Body of pancreas (tissue), 4 donors: ENCODE measurements at regions not wholly inside any gene's neighbourhood (a gene's known extent, or its start where the extent isn't known, plus 50 kb on each side); places are given as distances from the start of the nearest gene placed in this dataset.

Experiments used
- POLR2A ChIP-seq, 3 donors: fragments of 450-650 bp; IDR thresholded peaks; one replicate each; pipeline ENCODE4 v1.6.1; 2016; ENCODE audit warnings: antibody characterized with exemption in 3 of 3, mild to moderate bottlenecking in 2 of 3
- TF ChIP-seq, protein P1 (sequence below), 7 experiments: fragments of 450-650 bp in 4 of 7; fragments of 200-600 bp in 3 of 7; sonication (generic) in 3 of 7; IDR thresholded peaks; one replicate each; pipeline ENCODE4 v1.5.1; 2016 to 2019; ENCODE audit warnings: antibody characterized with exemption in 7 of 7

DNA sequence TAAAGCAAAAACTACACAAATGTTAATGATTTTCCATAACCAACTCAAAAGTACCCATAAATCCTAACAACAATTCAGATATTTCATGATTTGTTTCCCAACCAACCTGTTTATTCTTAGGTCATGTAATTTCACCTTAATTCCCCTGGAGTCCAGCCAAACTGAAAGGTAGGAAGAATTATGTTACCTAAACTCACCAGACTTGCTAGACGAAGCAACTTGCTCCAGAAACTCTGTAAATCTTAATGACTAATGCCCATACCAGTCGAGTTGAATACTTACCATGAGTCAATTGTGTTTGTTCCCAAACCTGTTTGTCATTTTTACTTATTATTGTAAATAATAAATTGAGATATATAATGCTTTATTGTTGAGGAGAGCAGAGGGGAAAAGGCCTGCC, 1030.0 kb downstream of the TBL1XR1 start:
- TF ChIP-seq, protein P1, sequence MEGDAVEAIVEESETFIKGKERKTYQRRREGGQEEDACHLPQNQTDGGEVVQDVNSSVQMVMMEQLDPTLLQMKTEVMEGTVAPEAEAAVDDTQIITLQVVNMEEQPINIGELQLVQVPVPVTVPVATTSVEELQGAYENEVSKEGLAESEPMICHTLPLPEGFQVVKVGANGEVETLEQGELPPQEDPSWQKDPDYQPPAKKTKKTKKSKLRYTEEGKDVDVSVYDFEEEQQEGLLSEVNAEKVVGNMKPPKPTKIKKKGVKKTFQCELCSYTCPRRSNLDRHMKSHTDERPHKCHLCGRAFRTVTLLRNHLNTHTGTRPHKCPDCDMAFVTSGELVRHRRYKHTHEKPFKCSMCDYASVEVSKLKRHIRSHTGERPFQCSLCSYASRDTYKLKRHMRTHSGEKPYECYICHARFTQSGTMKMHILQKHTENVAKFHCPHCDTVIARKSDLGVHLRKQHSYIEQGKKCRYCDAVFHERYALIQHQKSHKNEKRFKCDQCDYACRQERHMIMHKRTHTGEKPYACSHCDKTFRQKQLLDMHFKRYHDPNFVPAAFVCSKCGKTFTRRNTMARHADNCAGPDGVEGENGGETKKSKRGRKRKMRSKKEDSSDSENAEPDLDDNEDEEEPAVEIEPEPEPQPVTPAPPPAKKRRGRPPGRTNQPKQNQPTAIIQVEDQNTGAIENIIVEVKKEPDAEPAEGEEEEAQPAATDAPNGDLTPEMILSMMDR (IDR thresholded peaks at IDR 0.05), result no peak
- TF ChIP-seq POLR2A (IDR thresholded peaks at IDR 0.05), result no peak
